Calu3 (cell line): ENCODE measurements at regions not wholly inside any gene's neighbourhood (a gene's known extent, or its start where the extent isn't known, plus 50 kb on each side); places are given as distances from the start of the nearest gene placed in this dataset.

Experiments
- BruUV-seq: library from RNA; stranded (reverse); fragments of 400-500 nt; replicated peaks from 2 replicates; lab custom pipeline; 2021; lab: Mats Ljungman, UMichigan
- CTCF ChIA-PET: fragments of 300-600 bp; sonication (Branson Sonifier 250); formaldehyde crosslinking; loops from one replicate; lab custom pipeline; 2022; ENCODE audit warnings: antibody characterized with exemption; lab: Charles Lee
- DNase-seq: peaks from one replicate; pipeline ENCODE4 v3.0.0; 2022
- H3K27ac Mint-ChIP-seq: one replicate; pipeline ENCODE4 v1.8.0; 2022; ENCODE audit warnings: mixed read lengths; ENCODE audit not compliant: unreplicated experiment
- H3K27me3 Mint-ChIP-seq: one replicate; pipeline ENCODE4 v1.8.0; 2022; ENCODE audit warnings: mixed read lengths; ENCODE audit not compliant: unreplicated experiment
- H3K36me3 Mint-ChIP-seq: one replicate; pipeline ENCODE4 v1.8.0; 2022; ENCODE audit warnings: mild to moderate bottlenecking, moderate library complexity, mixed read lengths; ENCODE audit not compliant: insufficient read depth, unreplicated experiment
- H3K4me1 Mint-ChIP-seq: one replicate; pipeline ENCODE4 v1.8.0; 2022; ENCODE audit warnings: mild to moderate bottlenecking, low read depth, mixed read lengths; ENCODE audit not compliant: unreplicated experiment
- H3K4me3 Mint-ChIP-seq: one replicate; pipeline ENCODE4 v1.8.0; 2022; ENCODE audit warnings: mild to moderate bottlenecking, low read depth, moderate library complexity, mixed read lengths; ENCODE audit not compliant: unreplicated experiment
- H3K9me3 Mint-ChIP-seq: one replicate; pipeline ENCODE4 v1.8.0; 2022; ENCODE audit warnings: low read depth, mixed read lengths; ENCODE audit not compliant: unreplicated experiment
- intact Hi-C: fragments of 100-400 bp; cut with micrococcal nuclease; formaldehyde crosslinking; loops from one replicate; pipeline ENCODE4 v1.10.0; 2022; ENCODE audit not compliant: unreplicated experiment
- TF ChIP-seq, protein P1 (sequence below): fragments of 200-600 bp; IDR thresholded peaks from one replicate; pipeline ENCODE4 v1.8.0; 2022; ENCODE audit warnings: antibody characterized with exemption; ENCODE audit not compliant: unreplicated experiment

DNA sequence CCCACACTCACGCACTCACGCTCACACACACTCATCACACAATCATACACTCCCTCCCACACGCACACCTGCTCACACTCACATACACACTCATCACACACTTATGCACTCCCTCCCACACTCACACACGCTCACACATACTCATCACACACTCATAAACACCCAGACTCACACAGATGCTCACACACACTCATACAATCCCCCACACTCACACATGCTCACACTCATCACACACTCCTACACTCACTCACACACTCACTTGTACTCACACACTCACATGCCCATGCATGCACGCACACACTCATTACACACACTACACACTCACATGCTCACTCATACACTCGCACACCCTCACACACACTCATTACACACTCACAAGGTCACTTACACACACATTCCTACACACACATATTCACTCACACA lies 131.1 kb upstream of the PDE10A start:
- no peak overlapping the region for H3K4me3 Mint-ChIP-seq
- CTCF ChIA-PET, result no interaction called here
- BruUV-seq, result no TSS peak
- H3K4me1 Mint-ChIP-seq, result no peaks in the 10 kb centered on the region
- intact Hi-C loops, result no loop called here
- H3K9me3 Mint-ChIP-seq, result no peaks in the 10 kb centered on the region
- no peak for DNase-seq
- H3K27ac Mint-ChIP-seq, result no peak overlapping the region
- H3K36me3 Mint-ChIP-seq, result no peaks in the 10 kb centered on the region
- TF ChIP-seq, protein P1, sequence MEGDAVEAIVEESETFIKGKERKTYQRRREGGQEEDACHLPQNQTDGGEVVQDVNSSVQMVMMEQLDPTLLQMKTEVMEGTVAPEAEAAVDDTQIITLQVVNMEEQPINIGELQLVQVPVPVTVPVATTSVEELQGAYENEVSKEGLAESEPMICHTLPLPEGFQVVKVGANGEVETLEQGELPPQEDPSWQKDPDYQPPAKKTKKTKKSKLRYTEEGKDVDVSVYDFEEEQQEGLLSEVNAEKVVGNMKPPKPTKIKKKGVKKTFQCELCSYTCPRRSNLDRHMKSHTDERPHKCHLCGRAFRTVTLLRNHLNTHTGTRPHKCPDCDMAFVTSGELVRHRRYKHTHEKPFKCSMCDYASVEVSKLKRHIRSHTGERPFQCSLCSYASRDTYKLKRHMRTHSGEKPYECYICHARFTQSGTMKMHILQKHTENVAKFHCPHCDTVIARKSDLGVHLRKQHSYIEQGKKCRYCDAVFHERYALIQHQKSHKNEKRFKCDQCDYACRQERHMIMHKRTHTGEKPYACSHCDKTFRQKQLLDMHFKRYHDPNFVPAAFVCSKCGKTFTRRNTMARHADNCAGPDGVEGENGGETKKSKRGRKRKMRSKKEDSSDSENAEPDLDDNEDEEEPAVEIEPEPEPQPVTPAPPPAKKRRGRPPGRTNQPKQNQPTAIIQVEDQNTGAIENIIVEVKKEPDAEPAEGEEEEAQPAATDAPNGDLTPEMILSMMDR, result no peak
- peaks cover 26% of the 10 kb centered on the region for H3K27me3 Mint-ChIP-seq

DNA sequence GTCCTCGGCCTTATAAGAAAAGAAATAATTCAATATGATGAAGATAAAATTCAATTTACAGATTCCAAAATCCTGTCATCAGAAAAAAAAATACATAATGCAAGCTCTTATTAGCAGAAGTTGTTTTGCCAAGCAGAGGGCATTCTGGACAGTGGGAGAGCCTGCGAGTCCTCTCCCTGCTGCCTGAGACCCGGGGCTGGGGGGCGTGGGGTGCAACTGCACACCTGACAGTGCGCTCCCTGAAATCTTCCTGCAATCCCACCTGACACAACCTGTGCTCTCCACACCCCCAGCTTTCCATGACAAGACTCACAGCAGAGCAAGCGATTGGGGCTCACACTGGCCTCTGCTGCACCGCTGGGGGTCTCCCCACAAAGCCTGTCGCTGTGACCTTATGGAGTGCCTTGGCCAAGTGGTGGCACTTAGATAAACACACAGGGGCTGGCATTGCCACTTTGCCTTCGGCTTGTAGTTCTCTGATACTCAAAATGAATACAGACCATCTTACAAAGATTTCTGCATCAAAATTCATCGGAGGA lies 130.3 kb upstream of the PDE10A start:
- no TSS peak for BruUV-seq
- no peaks in the 10 kb centered on the region for H3K9me3 Mint-ChIP-seq
- DNase-seq, result no peak
- no peaks in the 10 kb centered on the region for H3K4me1 Mint-ChIP-seq
- CTCF ChIA-PET, result interaction anchor here (0.5 kb wide), 1 partner anchor 239 kb away, joined by 3 read pairs; no protein-coding TSS in a partner anchor
- no peak overlapping the region for H3K27ac Mint-ChIP-seq
- TF ChIP-seq, protein P1, result no peak
- peaks cover 33% of the 10 kb centered on the region for H3K27me3 Mint-ChIP-seq
- H3K4me3 Mint-ChIP-seq, result no peak overlapping the region
- no peaks in the 10 kb centered on the region for H3K36me3 Mint-ChIP-seq
- intact Hi-C loops, result no loop called here

DNA sequence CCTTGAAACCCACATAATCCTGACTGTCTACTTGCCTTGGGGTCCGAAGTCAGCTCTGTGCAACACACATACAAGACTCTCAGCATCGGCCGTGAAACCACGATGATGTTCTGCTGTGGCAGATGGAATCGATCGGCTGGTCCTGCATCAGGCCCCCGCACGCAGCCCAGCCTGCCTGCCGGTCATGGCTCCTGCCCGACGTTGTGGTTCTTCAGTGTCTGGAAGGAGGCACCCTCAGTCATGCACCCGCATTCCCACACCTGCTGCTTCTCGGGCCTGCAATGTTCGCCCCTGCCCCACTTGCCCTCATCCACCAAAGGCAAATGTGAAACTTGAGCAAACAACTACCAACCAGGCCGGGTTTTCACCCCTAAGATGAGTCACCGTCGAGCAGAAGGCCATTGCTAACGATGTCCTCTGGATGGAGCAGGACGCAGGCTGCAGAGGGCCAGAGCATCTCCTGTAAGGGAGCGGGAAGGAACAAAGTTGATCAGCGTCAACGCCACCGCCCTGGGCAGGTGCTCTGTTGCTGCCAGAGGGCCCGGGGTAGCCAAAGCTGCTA lies 128.9 kb upstream of the PDE10A start:
- CTCF ChIA-PET, result no interaction called here
- BruUV-seq, result no TSS peak
- H3K36me3 Mint-ChIP-seq, result no peaks in the 10 kb centered on the region
- DNase-seq, result no peak
- peaks cover 36% of the 10 kb centered on the region for H3K27me3 Mint-ChIP-seq
- no peaks in the 10 kb centered on the region for H3K9me3 Mint-ChIP-seq
- TF ChIP-seq, protein P1, result no peak
- H3K4me3 Mint-ChIP-seq, result no peak overlapping the region
- intact Hi-C loops, result no loop called here
- no peak overlapping the region for H3K27ac Mint-ChIP-seq
- H3K4me1 Mint-ChIP-seq, result no peaks in the 10 kb centered on the region

DNA sequence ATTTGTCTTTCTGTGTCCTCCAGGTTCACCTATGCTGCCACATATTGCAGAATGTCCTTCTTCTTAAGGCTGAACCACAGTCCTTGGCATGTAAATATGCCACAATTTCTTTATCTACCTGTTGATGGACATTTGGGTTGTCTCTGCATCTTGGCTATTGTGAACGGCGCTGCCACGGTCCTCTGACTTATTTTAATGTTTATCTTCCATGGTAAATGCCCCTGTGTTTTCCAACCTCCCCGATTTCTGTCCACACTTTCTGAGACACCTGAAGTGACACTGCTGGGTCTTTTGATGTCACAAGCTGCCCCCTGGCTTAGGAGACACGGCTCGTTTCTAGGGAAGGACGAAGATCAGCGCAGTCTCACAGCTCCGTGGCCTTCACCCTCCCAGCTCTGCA lies 128.3 kb upstream of the PDE10A start:
- TF ChIP-seq, protein P1, result no peak
- Mint-ChIP-seq H3K27me3 (peaks cover 36% of the 10 kb centered on the region), H3K4me3 (no peak overlapping the region), H3K27ac (no peak overlapping the region), H3K4me1 (no peaks in the 10 kb centered on the region), H3K9me3 (no peaks in the 10 kb centered on the region), H3K36me3 (no peaks in the 10 kb centered on the region)
- CTCF ChIA-PET, result no interaction called here
- DNase-seq, result no peak
- intact Hi-C loops, result no loop called here
- BruUV-seq, result no TSS peak
